MM.1S (cell line): ENCODE measurements at regions not wholly inside any gene's neighbourhood (a gene's known extent, or its start where the extent isn't known, plus 50 kb on each side); places are given as distances from the start of the nearest gene placed in this dataset.

Experiments
- DNase-seq: peaks from one replicate; pipeline ENCODE4 v3.0.0-alpha.2; 2015
- H2AFZ ChIP-seq: fragments of 300-600 bp; sonication (generic); 2 replicates; pipeline ENCODE4 v1.6.0; 2016; ENCODE audit warnings: antibody characterized with exemption, low read length
- H3F3A ChIP-seq: fragments of 300-600 bp; sonication (generic); 2 replicates; pipeline ENCODE4 v1.6.1; 2016; ENCODE audit warnings: mild to moderate bottlenecking, antibody characterized with exemption, low read length, moderate library complexity, mixed read lengths; ENCODE audit not compliant: insufficient read depth
- H3K27ac ChIP-seq: fragments of 300-600 bp; sonication (generic); 2 replicates; pipeline ENCODE4 v1.5.1; 2016; ENCODE audit warnings: mild to moderate bottlenecking, low read length
- H3K27me3 ChIP-seq: fragments of 300-600 bp; sonication (generic); replicated peaks from 2 replicates; pipeline ENCODE4 v1.6.0; 2016; ENCODE audit warnings: low read length; ENCODE audit not compliant: insufficient read depth
- H3K36me3 ChIP-seq: fragments of 300-600 bp; sonication (generic); replicated peaks from 2 replicates; pipeline ENCODE4 v1.6.1; 2016; ENCODE audit warnings: mild to moderate bottlenecking, low read length, mixed read lengths; ENCODE audit not compliant: insufficient read depth
- H3K4me1 ChIP-seq: fragments of 300-600 bp; sonication (generic); 2 replicates; pipeline ENCODE4 v1.6.1; 2016; ENCODE audit warnings: low read length, mixed read lengths
- H3K4me2 ChIP-seq: fragments of 300-600 bp; sonication (generic); 2 replicates; pipeline ENCODE4 v1.6.0; 2016; ENCODE audit warnings: low read depth, low read length
- H3K4me3 ChIP-seq: fragments of 300-600 bp; sonication (generic); 2 replicates; pipeline ENCODE4 v1.5.1; 2016; ENCODE audit warnings: low read length, mixed read lengths
- H3K79me2 ChIP-seq: fragments of 300-600 bp; sonication (generic); 2 replicates; pipeline ENCODE4 v1.6.1; 2016; ENCODE audit warnings: mixed run types, low read length, mixed read lengths
- H3K9ac ChIP-seq: fragments of 300-600 bp; sonication (generic); 2 replicates; pipeline ENCODE4 v1.6.1; 2016; ENCODE audit warnings: low read length, mixed read lengths
- H3K9me2 ChIP-seq: fragments of 300-600 bp; sonication (generic); replicated peaks from 2 replicates; pipeline ENCODE4 v1.6.1; 2016; ENCODE audit warnings: mild to moderate bottlenecking, low read length, mixed read lengths; ENCODE audit not compliant: insufficient read depth
- H3K9me3 ChIP-seq: fragments of 300-600 bp; sonication (generic); replicated peaks from 2 replicates; pipeline ENCODE4 v1.6.1; 2016; ENCODE audit warnings: mild to moderate bottlenecking, low read length, mixed read lengths; ENCODE audit not compliant: insufficient read depth
- H4K20me1 ChIP-seq: fragments of 300-600 bp; sonication (generic); 2 replicates; pipeline ENCODE4 v1.6.1; 2016; ENCODE audit warnings: mild to moderate bottlenecking, low read length, moderate library complexity, mixed read lengths; ENCODE audit not compliant: insufficient read depth
- EZH2 ChIP-seq: fragments of 300-600 bp; sonication (generic); optimal IDR thresholded peaks from 2 replicates; pipeline ENCODE3; 2017; ENCODE audit warnings: low read depth, mild to moderate bottlenecking, antibody characterized with exemption, low read length, mixed read lengths
- EZH2phosphoT487 ChIP-seq: fragments of 300-600 bp; sonication (generic); IDR thresholded peaks from 2 replicates; pipeline ENCODE4 v1.6.1; 2018; ENCODE audit warnings: antibody characterized with exemption, low read length
- TF ChIP-seq, protein P1 (sequence below): fragments of 300-600 bp; sonication (generic); IDR thresholded peaks from 2 replicates; pipeline ENCODE4 v1.5.1; 2016; ENCODE audit warnings: antibody characterized with exemption, low read length, mixed read lengths

DNA sequence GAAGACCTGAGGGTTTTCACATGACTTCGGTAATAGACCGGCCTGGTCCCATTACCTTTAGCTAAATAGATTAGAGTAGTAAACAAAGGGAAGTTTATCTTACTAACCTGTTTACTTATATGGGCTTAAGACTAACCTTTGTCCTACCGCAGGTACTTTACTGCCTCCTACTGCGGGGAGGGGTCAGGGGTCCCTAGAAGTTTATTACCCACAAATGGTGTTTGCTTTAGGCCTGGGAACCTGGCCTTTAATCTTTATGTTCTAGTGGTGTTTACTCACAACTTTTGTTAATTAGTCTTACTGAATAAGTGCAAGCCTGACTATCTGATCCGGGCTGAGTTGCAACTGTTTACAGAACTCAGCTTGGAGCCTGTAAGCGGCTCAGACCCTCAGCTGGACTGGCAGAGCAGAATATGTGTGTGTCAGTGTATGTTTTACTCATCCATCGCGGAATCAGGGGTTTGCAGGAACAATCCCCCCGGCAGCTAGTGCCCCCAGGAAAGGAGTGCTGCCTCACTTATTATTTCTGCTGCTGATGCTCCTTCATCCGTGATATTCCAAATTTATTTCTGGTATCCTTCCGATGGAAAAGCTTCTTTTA is 578.9 kb upstream of the SEMA3D start:
- Histone ChIP-seq H4K20me1 (no peaks in the 10 kb centered on the region), H3K27ac (no peak overlapping the region), H3K36me3 (no peaks in the 10 kb centered on the region), H3K9me3 (no peaks in the 10 kb centered on the region), H3K4me2 (no peak overlapping the region), H3K79me2 (no peaks in the 10 kb centered on the region), H3K4me1 (no peaks in the 10 kb centered on the region), H2AFZ (no peak overlapping the region), H3K27me3 (no peaks in the 10 kb centered on the region), H3F3A (no peaks in the 10 kb centered on the region), H3K9ac (no peak overlapping the region), H3K9me2 (no peaks in the 10 kb centered on the region), H3K4me3 (no peak overlapping the region)
- DNase-seq, result no peak
- no peak for TF ChIP-seq EZH2
- TF ChIP-seq EZH2phosphoT487, result no peak
- TF ChIP-seq, protein P1, sequence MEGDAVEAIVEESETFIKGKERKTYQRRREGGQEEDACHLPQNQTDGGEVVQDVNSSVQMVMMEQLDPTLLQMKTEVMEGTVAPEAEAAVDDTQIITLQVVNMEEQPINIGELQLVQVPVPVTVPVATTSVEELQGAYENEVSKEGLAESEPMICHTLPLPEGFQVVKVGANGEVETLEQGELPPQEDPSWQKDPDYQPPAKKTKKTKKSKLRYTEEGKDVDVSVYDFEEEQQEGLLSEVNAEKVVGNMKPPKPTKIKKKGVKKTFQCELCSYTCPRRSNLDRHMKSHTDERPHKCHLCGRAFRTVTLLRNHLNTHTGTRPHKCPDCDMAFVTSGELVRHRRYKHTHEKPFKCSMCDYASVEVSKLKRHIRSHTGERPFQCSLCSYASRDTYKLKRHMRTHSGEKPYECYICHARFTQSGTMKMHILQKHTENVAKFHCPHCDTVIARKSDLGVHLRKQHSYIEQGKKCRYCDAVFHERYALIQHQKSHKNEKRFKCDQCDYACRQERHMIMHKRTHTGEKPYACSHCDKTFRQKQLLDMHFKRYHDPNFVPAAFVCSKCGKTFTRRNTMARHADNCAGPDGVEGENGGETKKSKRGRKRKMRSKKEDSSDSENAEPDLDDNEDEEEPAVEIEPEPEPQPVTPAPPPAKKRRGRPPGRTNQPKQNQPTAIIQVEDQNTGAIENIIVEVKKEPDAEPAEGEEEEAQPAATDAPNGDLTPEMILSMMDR, result no peak

DNA sequence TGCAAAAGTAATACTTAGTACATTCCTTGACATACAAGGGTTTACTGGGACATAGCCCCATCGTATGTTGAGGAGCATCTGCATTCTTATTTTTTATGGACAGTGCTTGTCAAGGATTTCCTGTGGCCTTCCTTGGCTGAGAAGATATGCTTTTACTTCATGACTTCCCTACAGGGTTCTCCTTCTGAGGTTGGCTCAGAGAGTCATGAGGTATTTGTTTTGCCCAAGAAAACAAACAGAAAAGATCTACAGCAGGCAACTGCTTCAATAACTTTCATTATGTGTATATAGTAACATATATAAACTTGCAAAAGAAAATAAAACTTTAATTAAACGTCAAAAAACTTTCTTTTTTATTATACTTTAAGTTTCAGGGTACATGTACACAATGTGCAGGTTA is 577.2 kb upstream of the SEMA3D start:
- H3K79me2 ChIP-seq, result no peaks in the 10 kb centered on the region
- H3K9me2 ChIP-seq, result no peaks in the 10 kb centered on the region
- no peaks in the 10 kb centered on the region for H4K20me1 ChIP-seq
- no peak overlapping the region for H3K4me3 ChIP-seq
- TF ChIP-seq, protein P1, result no peak
- TF ChIP-seq EZH2 (no peak), EZH2phosphoT487 (no peak)
- no peaks in the 10 kb centered on the region for H3K9me3 ChIP-seq
- no peak for DNase-seq
- H3K4me2 ChIP-seq, result no peak overlapping the region
- H3F3A ChIP-seq, result no peaks in the 10 kb centered on the region
- no peaks in the 10 kb centered on the region for H3K4me1 ChIP-seq
- H3K36me3 ChIP-seq, result no peaks in the 10 kb centered on the region
- no peak overlapping the region for H3K9ac ChIP-seq
- H2AFZ ChIP-seq, result no peak overlapping the region
- H3K27ac ChIP-seq, result no peak overlapping the region
- no peaks in the 10 kb centered on the region for H3K27me3 ChIP-seq

DNA sequence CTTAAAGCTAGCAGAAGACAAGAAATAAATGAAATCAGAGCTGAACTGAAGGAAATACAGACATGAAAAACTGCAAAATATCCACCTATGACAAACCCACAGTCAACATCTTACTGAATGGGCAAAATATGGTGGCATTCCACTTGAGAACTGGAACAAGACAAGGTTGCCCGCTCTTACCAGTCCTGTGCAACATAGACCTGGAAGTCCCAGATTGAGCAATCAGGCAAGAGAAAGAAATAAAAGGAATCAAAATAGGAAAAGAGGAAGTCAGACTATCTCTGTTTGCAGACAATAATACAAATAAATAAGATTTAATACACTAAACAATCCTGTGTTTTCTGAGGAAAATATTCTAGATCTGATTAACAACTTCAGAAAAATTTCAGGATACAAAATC is 570.5 kb upstream of the SEMA3D start:
- no peaks in the 10 kb centered on the region for H3K36me3 ChIP-seq
- no peaks in the 10 kb centered on the region for H3K9me2 ChIP-seq
- no peak overlapping the region for H3K4me3 ChIP-seq
- TF ChIP-seq, protein P1, result no peak
- TF ChIP-seq EZH2 (no peak), EZH2phosphoT487 (no peak)
- DNase-seq, result no peak
- no peak overlapping the region for H3K4me2 ChIP-seq
- H3K9me3 ChIP-seq, result no peaks in the 10 kb centered on the region
- no peaks in the 10 kb centered on the region for H3F3A ChIP-seq
- no peak overlapping the region for H2AFZ ChIP-seq
- H3K27me3 ChIP-seq, result no peaks in the 10 kb centered on the region
- H4K20me1 ChIP-seq, result no peaks in the 10 kb centered on the region
- H3K79me2 ChIP-seq, result no peaks in the 10 kb centered on the region
- no peaks in the 10 kb centered on the region for H3K4me1 ChIP-seq
- H3K27ac ChIP-seq, result no peak overlapping the region
- no peak overlapping the region for H3K9ac ChIP-seq
